ENCODE measurements at regions not wholly inside any gene's neighbourhood (a gene's known extent, or its start where the extent isn't known, plus 50 kb on each side); places are given as distances from the start of the nearest gene placed in this dataset.

GRCh38 chrX:45363596-45363995 lies 162.9 kb upstream of the DIPK2B start:
- ATAC-seq (no peak), DNase-seq (no peak)
- intact Hi-C loops (cut with DNase I, micrococcal nuclease) = no loop called here

GRCh38 chrX:45360571-45360970 lies 159.9 kb upstream of the DIPK2B start:
- intact Hi-C loops (cut with DNase I, micrococcal nuclease) = no loop called here
- peak; percentile 37 for ATAC-seq
- no peak for DNase-seq

GRCh38 chrX:45358392-45358791 lies 157.7 kb upstream of the DIPK2B start:
- DNase-seq = no peak
- peak; percentile 86 for ATAC-seq
- intact Hi-C loops (cut with DNase I, micrococcal nuclease) = no loop called here

GRCh38 chrX:45353456-45353855 lies 152.8 kb upstream of the DIPK2B start:
- intact Hi-C loops (cut with DNase I, micrococcal nuclease) = no loop called here
- DNase-seq (no peak), ATAC-seq (no peak)

- DNase-seq = no peak
- intact Hi-C loops (cut with DNase I, micrococcal nuclease) = no loop called here
- no peak for ATAC-seq
Measured at GRCh38 chrX:45352611-45353010, 151.9 kb upstream of the DIPK2B start.

GRCh38 chrX:45351478-45351877 lies 150.8 kb upstream of the DIPK2B start:
- intact Hi-C loops (cut with DNase I, micrococcal nuclease) = no loop called here
- ATAC-seq (no peak), DNase-seq (no peak)

- intact Hi-C loops (cut with DNase I, micrococcal nuclease) = no loop called here
- no peak for ATAC-seq
- no peak for DNase-seq
Measured at GRCh38 chrX:45348296-45348695, 147.6 kb upstream of the DIPK2B start.

- ATAC-seq (no peak), DNase-seq (no peak)
- intact Hi-C loops (cut with DNase I, micrococcal nuclease) = no loop called here
Measured at GRCh38 chrX:45347877-45348276, 147.2 kb upstream of the DIPK2B start.

- intact Hi-C loops (cut with DNase I, micrococcal nuclease) = no loop called here
Measured at GRCh38 chrX:45344594-45344993, 143.9 kb upstream of the DIPK2B start.

GRCh38 chrX:45329217-45329616 lies 128.5 kb upstream of the DIPK2B start:
- ATAC-seq = no peak
- intact Hi-C loops (cut with DNase I, micrococcal nuclease) = no loop called here

More at GRCh38 chrX:45344594-45344993, 143.9 kb upstream of the DIPK2B start:
- DNase-seq (no peak), ATAC-seq (no peak)

GRCh38 chrX:45324941-45325340 lies 124.3 kb upstream of the DIPK2B start:
- ATAC-seq (no peak), DNase-seq (no peak)
- intact Hi-C loops (cut with DNase I, micrococcal nuclease) = loop anchor here in 1 of 2 donors (5.0 kb wide), 1 partner anchor 1082 kb away; no protein-coding TSS in a partner anchor

More at GRCh38 chrX:45329217-45329616, 128.5 kb upstream of the DIPK2B start:
- no peak for DNase-seq

GRCh38 chrX:45323387-45323786 lies 122.7 kb upstream of the DIPK2B start:
- DNase-seq (no peak), ATAC-seq (no peak)

GRCh38 chrX:45322820-45323219 lies 122.1 kb upstream of the DIPK2B start:
- DNase-seq (no peak), ATAC-seq (no peak)
- intact Hi-C loops (cut with DNase I, micrococcal nuclease) = loop anchor here in 1 of 2 donors (5.0 kb wide), 1 partner anchor 1084 kb away; no protein-coding TSS in a partner anchor

More at GRCh38 chrX:45323387-45323786, 122.7 kb upstream of the DIPK2B start:
- intact Hi-C loops (cut with DNase I, micrococcal nuclease) = loop anchor here in 1 of 2 donors (5.0 kb wide), 1 partner anchor 1084 kb away; no protein-coding TSS in a partner anchor

- intact Hi-C loops (cut with DNase I, micrococcal nuclease) = loop anchor here in 1 of 2 donors (5.0 kb wide), 1 partner anchor 1085 kb away; no protein-coding TSS in a partner anchor
- peak; percentile 83 for ATAC-seq
- DNase-seq = peak; percentile 22 to 30
Measured at GRCh38 chrX:45322382-45322781, 121.7 kb upstream of the DIPK2B start.

- intact Hi-C loops (cut with DNase I, micrococcal nuclease) = loop anchor here in 1 of 2 donors (5.0 kb wide), 1 partner anchor 1087 kb away; no protein-coding TSS in a partner anchor
- ATAC-seq (no peak), DNase-seq (no peak)
Measured at GRCh38 chrX:45320191-45320590, 119.5 kb upstream of the DIPK2B start.

- no peak for DNase-seq
- ATAC-seq = no peak
- intact Hi-C loops (cut with DNase I, micrococcal nuclease) = no loop called here
Measured at GRCh38 chrX:45309801-45310200, 109.1 kb upstream of the DIPK2B start.

- intact Hi-C loops (cut with DNase I, micrococcal nuclease) = no loop called here
- no peak for DNase-seq
- ATAC-seq = no peak
Measured at GRCh38 chrX:45309096-45309495, 108.4 kb upstream of the DIPK2B start.

GRCh38 chrX:45306794-45307193 lies 106.1 kb upstream of the DIPK2B start:
- intact Hi-C loops (cut with DNase I, micrococcal nuclease) = no loop called here
- ATAC-seq (no peak), DNase-seq (no peak)

- DNase-seq = no peak
Measured at GRCh38 chrX:45300638-45301037, 100.0 kb upstream of the DIPK2B start.

GRCh38 chrX:45295259-45295986 lies 94.7 kb upstream of the DIPK2B start:
- peak; percentile 79 for ATAC-seq
- peak; percentile 14 to 34 for DNase-seq
- intact Hi-C loops (cut with DNase I, micrococcal nuclease) = no loop called here

More at GRCh38 chrX:45300638-45301037, 100.0 kb upstream of the DIPK2B start:
- no peak for ATAC-seq
- intact Hi-C loops (cut with DNase I, micrococcal nuclease) = no loop called here
